HS-5 (cell line): ENCODE measurements at regions not wholly inside any gene's neighbourhood (a gene's known extent, or its start where the extent isn't known, plus 50 kb on each side); places are given as distances from the start of the nearest gene placed in this dataset.

Experiments used
- DNase-seq: peaks from one replicate; pipeline ENCODE4 v3.0.0-alpha.2; 2012; ENCODE audit warnings: low read depth

DNA sequence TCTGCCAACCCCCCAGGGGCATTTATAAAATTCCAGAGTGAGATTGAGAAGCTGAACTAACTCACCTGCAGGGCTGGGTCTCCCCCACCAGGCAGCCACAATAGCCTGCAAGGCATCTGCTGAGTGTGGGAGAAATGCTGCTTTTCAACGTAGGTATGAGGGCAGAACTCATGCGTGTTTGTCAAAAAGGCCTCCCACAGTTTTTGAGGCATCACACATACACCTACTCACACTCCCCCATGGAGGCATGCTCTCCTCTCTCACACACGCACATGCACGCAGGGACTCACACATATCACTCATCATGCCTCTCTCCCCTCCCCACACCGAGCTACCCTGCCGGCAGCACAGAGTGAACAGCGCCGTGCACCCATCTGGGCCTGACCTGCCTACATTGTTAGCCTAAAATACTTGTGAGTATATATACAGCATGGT is 390.5 kb downstream of the FGF9 start:
- DNase-seq = no peak

DNA sequence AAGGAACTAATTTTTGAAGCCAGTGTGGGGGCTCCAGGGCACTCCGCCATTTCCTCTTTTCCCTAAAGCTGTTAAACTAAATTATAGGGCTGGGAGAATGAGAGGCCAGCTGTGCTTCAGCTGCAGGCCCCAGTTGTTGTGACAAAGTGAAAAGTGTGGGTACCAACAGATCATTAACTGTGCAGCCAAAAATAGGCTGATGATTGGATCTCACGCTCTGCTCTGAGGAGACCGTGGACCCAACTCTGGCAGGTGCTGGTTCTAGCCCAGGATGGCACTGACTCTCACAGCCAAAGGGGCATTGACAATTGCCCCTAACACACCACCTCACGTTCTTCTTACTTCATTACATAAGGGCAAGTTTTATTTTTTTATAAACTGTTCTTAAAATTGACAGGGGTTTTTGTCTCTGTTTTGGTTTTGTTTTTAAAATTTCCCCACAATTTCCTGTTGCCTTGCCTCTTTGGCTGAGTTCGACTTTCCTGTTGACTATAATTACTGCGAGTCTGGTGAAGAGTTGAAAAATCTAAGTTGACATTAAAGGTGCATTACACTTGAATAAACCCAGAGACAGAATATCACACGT is 391.0 kb downstream of the FGF9 start:
- no peak for DNase-seq

DNA sequence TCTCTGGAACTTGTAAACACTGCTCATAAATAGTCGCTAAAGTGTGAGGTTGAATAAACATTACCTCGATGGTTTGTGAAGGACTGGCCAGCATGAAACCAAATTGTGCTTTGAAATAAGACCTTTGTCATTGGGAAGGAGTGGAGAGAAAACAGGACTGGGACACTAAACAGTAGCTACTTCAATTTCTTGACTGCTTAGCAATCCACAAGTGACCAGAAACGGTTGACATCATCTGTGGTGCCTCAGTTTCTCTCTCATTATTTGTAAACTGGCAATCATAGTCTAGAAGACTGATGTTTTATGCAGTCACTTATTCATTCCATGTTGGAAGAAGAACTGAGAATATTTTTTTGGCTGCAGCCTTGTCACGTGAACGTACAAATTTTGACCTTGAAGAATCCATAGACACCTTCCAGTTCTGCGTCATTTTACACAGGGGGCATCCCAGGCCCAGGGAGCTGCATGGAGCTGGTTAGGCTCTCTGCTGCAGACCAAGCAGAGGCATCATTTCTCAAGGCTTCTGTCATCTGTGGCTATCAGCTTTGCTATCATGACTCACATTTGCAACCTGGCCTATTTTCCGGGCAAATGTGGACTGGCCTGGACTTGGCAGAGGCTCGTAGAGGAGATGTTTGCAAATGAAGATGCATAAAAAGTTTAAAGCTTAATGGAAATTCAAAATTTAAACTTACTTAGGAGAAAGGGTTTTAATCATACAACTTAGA is 391.8 kb downstream of the FGF9 start:
- DNase-seq = no peak

DNA sequence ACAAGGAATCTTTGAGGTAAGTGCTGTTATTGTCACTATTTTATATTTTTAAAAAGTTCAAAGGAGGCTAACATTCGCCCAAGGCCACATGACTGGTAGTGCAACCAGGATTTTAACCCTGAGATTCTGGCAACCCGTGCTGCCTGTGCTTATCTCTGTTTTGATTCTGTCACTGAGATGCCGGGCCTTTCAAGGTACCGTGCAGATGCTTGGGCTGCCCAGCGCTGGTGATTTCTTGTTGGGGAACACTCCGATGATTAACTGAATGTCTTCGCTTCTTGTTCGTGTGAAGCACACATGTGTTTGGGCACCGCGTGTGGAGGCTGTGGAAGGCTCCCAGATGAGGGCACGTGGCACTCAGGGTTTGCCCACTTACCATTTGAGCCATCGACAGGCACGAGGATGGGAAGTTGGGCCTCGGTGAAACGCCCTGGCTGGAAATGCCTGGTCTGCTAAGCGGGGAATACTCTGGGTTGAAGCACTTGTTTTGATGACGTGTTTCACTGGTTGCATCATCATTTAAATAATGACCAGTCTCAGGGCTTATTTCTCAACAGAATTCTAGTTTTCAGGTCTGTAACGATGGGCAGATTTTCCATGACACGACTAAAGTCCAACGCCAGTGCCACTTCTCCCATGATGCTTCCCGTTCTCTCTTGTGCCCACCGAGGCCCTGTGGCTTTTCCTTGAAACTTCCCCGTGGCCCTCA is 392.7 kb downstream of the FGF9 start:
- DNase-seq = no peak

DNA sequence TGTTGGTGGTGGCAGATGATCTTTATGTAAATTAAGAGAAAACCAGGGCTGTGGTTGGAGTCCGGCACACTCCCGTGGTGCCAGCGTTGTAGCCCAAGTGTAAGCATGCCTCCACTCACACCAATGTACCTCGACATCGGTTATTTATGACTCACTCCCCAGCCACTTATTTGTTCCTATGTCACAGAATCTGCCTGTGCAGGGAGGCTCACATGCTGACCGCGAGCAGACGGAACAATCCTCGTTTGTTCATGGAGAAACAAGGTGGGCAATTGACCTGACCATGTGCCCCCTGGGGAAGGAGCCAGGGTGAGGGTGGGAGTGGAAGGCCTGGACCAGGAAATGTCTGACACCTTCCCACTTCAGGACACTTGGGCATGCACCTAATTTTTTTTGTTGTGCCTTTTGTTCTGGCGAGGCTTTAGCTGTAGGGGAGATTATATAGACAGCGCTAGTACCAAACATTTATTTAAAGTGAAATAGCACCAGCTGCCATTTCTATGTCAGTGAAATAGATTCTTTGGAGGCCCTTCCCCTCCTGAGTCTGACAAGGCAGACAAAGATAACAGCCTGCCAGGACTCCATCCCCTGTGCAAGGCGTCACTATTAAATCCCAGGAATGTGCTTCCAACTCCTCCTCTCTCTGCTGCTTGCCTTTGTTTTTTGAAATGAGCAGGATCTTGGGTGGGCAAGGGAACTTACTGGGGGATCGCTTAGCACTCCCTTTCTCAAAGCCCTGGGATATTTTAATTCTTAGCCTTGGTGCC is 394.2 kb downstream of the FGF9 start:
- DNase-seq = no peak

DNA sequence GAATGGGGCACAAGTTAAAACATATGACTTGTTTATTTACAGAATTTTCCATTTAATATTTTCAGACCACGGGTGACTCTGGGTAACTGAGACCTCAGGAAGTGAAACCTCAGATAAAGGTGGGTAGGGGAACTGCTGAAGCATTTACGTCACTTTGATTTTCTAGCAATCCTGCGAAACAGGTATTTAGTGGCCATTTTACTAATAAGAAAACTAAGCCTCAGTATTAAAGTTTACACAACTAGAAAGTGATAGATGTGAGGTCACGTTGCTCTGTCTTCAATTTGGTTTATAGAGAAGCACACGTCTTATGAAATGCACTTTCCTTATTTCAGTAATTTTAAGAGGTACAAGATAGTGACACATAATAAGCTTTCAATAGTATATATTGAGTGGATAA is 402.8 kb downstream of the FGF9 start:
- no peak for DNase-seq

DNA sequence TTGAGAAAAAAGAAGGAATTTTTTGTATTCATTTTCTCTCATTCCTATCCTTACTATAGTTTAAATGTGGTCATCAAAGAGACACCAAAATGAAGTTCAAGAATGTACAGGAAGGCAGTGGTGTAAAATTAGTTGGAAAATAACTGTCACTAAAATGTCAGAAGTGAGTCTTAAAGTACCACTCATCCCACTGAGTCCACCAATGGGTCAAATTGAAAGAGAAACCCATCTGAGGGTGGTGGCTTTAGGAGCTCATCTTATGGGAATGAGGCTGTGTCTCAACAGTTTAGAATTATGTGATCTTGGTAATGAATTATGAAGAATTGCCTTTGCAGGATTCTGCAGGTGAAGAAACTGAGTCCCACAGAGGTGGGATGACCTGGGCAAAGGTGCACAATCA is 403.5 kb downstream of the FGF9 start:
- no peak for DNase-seq

DNA sequence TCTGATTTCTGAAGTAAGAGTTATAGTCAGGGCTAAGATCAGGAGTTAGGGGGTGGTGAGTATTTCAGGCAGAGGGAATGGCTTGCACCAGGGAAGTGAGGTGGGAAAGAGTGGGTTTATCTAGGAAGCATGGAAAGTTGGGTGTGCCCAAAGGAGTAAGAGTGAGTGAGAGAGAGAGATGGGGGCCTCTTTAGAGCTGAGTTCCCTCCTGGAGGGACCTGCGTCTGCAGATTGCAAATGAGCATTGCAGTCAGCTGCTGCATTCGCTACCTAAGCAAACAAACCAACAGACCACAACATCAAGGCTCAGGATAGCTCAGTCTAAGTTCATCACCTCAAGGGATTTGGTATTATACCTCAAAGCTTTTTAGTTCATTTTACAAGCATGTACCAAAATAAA is 405.8 kb downstream of the FGF9 start:
- DNase-seq = no peak

DNA sequence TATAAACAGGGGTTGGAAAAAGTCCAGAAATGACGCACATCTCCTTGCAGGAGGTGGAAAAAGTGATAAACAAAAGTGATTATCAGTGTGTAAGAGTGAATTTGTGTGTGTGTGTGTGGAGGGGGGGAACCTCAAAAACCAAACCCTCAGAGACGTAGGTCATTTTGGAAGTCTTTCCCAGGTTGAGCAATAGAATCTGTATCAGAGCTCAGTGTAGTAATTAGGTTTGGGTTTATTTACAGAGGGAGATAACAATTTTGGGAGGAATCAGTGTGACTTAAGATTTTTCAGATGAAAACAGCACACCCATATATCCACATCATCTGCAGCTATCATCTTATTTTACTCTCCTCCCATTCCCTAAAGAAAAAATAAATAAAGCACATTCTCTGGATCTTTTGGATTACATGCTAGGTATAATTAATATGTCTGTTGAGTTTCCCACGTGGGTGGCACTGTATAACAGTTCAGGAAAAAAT is 406.4 kb downstream of the FGF9 start:
- DNase-seq = no peak

DNA sequence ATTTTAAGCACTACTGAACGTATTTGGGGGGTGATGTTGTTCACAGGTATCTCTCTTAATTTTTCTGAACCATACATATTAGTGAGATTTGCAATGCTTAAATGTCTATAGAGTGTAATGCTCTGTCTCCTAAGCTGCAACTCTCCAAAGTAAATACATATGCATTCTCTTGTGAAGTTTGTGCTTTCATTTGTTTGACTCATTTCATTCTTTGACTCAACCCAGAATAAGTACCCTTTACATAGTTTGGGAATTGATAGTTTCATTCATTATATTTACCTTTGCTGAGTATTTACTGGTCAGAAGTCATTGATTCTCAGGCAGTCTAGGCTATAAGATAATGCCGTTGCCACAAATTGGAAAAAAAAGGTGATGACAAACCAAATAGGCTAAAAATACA is 406.9 kb downstream of the FGF9 start:
- no peak for DNase-seq

DNA sequence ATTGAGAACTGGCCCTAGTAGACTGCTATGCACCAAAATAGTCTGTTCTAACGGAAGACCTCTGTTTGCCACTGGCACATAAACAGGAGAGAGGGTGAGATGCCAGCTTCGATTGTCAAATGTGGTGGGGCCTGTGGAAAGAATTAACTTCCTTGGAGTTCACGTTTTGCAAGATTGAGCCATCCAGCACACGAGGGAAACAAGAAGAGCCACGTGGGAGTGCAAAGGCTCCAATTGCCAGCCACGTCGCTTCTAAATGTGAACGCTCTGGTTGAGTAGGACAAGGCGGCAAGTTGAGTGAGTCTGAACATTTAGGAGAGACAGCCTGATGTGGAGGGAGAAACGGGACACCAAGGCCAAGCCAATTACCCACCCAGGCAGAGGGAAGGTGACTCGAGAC is 409.1 kb downstream of the FGF9 start:
- no peak for DNase-seq

DNA sequence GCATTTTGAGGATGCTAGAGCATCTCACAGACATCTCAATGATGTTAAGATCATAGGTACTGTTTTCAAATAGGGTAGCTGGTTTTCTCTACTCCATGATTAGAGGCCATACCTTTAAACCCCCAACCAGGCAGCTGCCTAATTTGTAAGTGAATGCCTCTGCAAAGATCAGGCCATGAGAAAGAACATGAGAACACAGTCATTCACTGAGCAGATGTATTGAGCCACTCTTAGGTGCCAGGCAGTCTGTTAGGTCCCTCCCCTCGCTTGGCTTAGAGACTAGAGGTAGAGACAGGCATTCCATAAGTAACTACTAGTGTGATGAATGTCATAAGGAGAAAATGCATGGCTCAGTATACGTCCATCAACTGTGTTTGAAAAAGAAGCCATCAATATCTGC is 410.0 kb downstream of the FGF9 start:
- no peak for DNase-seq

DNA sequence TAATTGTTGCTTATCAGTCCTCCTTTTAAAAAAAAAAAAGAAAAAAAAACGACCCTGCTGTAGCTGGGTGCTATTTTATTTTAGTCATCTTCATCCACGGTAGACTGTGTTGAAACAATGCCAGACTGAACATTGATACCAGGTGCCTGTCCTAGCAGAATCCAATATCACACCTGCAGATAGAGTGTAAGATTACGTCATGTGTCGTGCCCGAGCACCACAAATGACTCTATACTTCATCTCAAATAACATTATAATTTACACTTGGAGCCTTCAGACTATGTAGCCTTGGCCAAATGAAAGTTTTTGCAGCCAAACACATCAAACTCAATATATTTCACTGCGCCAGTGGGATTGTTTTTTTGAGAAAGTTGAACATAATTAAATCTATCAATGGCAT is 410.6 kb downstream of the FGF9 start:
- DNase-seq = no peak

DNA sequence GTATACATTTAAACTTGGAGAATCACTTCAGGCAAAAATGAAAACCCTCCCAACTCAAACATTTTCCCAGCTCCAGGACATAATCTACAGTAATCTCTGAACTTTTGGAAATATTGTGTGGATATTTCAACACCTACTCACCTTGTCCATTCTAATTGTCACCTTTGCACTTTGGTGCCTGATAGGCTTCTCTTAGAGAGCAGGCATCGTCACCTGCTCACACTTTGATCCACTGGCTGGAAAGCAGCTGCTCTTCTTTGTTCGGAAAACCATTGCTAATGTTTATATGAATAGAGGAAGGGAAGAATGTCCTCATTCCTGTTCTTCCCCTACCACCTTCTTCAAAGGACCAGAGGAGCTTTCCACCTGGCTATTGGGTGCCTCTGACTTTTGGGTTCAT is 411.2 kb downstream of the FGF9 start:
- DNase-seq = no peak

DNA sequence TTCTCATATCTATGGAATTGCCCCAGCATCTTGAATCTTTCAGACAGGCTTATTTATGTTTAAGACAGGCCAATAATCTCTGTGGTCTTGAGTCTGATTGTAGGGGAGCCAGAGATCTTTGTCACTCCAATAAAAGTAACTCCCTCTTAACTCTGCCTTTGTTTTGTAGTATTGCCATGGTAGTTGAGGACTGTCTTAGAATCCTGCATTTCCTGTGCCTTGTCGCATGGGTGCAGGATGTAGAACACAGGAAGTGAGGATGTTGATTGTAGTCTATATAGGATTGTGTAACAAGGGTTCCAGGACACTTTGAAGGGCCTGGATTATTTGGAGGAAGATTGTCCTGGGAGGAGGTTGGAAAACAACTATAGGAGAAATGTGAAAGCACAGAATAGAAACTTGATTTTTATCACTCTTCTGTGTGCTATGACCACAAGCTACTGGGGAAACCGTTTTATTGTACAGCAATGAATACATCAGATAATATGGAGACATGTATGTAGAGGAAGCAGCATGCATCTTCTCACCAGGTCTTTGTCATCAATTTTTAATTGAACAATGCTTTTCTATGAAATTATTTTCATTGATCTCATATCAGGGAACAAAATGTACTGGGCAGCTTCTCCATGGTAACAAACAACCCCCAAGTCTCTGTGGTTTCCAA is 411.7 kb downstream of the FGF9 start:
- DNase-seq = no peak

DNA sequence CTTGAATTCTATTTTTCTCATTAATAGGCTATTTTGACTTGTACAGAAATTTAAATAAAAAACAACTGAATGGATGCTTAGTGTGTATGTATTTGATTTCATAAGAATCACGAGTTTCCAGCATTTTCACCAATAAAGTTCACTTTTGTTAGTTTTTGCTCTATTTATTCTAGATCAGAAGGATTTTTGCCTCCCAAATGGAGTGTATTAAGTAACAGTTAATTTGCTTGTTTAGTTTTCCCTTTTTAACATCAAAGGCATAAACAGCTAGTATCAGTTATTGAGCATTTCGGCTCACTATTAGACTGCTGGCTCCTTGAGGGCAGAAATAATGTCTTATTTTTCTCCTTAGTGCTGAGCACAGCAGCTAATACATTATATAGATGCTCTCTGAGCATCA is 414.1 kb downstream of the FGF9 start:
- DNase-seq = no peak

DNA sequence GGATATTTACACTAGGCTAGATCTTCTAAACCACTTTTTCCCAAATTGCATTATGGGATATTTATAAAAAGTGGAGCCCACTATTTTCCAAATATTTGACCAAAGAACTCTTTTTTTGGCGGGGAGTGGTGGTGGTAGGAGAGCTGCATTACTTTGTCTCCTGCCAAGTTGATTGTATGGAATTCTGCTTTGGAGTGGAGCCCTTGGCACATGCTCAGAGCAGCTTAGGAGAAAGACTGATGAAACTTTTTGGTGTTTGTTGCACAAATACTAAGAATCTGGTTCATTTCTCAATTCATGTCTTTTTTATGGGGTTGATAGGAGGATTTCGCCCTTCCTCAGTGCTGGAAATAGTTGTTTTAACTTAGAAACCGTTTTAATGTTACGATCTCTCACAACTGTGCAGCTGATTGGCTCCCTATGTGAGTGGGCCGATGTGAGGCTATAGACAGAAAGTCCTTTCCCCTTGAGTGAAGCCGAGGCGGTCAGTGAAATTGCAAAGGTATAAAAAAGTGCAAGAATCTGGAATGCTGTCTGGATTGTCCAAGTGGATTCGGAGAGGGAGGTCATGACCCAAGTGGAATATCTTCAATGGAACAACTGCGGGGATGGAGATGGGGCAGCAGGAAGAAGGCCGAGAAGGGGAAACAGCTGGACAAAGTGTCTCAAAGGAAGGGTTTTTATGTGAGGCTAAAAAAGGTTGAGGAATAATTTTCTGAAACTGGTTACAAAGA is 415.9 kb downstream of the FGF9 start:
- DNase-seq = no peak

DNA sequence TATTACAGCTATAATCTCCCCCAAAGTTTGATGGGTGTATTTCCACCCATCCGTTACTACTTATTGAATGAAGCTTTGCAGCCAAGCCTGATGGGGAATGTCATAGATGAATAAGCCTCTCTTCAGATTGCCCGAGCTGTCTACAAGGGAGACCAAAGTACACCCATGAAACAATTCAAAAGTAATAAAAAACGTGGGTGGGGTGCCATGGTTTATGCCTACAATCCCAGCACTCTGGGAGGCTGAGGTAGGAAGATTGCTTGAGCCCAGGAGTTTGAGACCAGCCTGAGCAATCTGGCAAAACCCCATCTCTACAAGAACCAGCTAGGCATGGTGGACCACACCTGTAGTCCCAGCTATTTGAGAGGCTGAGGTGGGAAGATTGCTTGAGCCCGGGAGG is 419.2 kb downstream of the FGF9 start:
- no peak for DNase-seq

DNA sequence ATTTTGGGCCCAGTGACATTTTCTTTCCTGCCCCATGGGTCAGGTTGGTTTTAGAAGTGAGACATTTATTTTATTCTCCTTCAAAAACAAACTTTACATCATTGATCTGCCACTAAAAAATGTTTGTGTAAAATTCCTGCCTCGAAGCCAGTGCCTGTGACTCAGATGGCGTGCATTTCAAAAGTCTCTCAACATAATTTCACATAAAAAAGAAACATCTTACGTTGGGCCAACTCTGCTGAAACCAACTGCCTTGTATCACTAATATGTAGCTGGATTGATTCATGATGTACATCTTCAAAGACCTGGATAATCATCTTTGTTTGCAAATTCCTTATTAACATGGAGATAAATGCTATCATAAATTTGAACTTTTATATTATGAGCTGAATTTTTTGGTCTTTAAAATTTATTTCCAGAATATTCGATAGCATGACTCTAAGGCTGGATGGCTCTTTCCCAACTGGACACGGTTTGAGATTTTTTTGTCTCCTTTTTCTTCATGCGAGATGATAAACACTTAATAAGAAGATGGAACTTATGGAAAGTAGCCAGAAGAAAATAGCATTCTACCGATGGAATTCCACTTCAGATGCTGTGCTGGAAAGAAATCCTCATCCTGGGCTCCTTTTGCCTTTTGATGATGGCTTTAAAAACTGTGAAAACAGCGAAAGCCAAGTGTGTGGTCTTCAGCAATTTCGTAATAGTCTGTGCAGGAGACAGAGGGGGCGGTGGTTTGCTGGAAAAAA is 420.5 kb downstream of the FGF9 start:
- DNase-seq = no peak

DNA sequence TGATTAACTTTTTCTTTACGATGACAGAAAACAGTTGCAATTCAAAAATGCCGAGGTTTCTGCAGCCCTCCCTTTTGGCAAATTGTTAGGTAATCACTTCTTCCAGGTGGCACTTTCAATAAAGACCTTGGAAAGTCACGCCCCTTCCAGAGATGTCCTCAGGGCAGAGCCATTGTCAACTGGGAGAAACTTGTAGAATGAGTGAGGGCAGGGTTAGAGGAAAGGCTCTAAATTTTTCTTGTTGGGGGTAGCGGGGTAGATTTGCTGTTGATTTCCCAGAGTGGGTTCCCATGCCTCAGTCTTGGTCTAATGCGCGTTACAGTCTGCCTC is 421.1 kb downstream of the FGF9 start:
- DNase-seq = no peak
